Right lobe of liver (tissue), 4 donors: ENCODE measurements at regions not wholly inside any gene's neighbourhood (a gene's known extent, or its start where the extent isn't known, plus 50 kb on each side); places are given as distances from the start of the nearest gene placed in this dataset.

Experiments used
- POLR2A ChIP-seq: fragments of 450-650 bp; IDR thresholded peaks from one replicate; pipeline ENCODE4 v1.6.1; 2017; ENCODE audit warnings: antibody characterized with exemption, mild to moderate bottlenecking
- TF ChIP-seq, protein P1 (sequence below), 4 donors: fragments of 200-600 bp in 3 of 4; fragments of 450-650 bp in 1 of 4; IDR thresholded peaks; one replicate each; pipeline versions ENCODE4 v1.5.1 to v1.8.0; 2016 to 2022; ENCODE audit warnings: antibody characterized with exemption in 4 of 4, mild to moderate bottlenecking in 2 of 4
- donor health status: DM: no; HTN: no; CAD: no.
- donor health status: DM: no; HTN: no; CAD: no.
- donor health status: DM: no; HTN: yes; CAD: no.

DNA sequence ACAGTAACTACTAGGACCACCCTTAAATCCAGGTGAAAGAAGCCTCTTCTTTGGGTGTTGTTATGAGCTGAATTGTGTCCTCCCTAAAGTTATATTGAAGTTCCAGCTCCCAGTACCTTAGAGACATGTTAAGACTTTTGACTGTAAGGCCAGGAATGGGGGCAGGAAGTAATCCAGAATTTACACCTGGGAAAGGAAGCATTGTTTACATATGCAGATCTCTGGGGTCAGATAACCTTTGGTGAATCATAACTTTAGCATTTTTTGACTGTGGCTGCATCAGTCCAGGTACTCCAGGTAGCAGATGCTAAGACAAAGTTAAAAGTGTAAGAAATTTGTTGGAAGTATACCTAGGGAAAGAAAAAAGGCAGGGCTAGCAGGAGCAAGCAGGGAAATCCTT, 104.9 kb upstream of the CENPE start:
- TF ChIP-seq POLR2A = no peak
- TF ChIP-seq, protein P1, sequence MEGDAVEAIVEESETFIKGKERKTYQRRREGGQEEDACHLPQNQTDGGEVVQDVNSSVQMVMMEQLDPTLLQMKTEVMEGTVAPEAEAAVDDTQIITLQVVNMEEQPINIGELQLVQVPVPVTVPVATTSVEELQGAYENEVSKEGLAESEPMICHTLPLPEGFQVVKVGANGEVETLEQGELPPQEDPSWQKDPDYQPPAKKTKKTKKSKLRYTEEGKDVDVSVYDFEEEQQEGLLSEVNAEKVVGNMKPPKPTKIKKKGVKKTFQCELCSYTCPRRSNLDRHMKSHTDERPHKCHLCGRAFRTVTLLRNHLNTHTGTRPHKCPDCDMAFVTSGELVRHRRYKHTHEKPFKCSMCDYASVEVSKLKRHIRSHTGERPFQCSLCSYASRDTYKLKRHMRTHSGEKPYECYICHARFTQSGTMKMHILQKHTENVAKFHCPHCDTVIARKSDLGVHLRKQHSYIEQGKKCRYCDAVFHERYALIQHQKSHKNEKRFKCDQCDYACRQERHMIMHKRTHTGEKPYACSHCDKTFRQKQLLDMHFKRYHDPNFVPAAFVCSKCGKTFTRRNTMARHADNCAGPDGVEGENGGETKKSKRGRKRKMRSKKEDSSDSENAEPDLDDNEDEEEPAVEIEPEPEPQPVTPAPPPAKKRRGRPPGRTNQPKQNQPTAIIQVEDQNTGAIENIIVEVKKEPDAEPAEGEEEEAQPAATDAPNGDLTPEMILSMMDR (IDR thresholded peaks at IDR 0.05) = no peak
